Activated effector memory CD4-positive, alpha-beta T cell treated with anti-CD3 and anti-CD28 coated beads, Interleukin-2, amount 50 U/mL, for 16 hours (primary cell): ENCODE measurements at regions not wholly inside any gene's neighbourhood (a gene's known extent, or its start where the extent isn't known, plus 50 kb on each side); places are given as distances from the start of the nearest gene placed in this dataset.
"Not testable (repeated sequence)": the region's sequence is repeated elsewhere in the genome, so short reads cannot be mapped to it uniquely, and the experiment has no call there.

Experiments
- DNase-seq: peaks from one replicate; pipeline ENCODE4 v3.0.0-alpha.2; 2020

DNA sequence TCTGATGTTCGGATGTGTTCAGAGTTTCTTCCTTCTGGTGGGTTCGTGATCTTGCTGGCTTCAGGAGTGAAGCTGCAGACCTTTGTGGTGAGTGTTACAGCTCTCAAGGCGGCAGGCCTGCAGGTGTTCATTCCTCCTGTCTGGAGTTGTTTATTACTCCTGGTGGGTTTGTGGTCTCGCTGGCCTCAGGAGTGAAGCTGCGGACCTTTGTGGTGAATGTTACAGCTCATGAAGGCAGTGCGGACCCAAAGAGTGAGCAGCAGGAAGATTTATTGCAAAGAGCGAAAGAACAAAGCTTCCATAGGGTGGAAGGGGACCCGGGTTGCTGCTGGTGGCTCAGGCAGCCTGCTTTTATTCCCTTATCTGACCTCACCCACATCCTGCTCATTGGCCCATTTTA is 1226.8 kb upstream of the EPHA6 start:
- not testable (repeated sequence) for DNase-seq

DNA sequence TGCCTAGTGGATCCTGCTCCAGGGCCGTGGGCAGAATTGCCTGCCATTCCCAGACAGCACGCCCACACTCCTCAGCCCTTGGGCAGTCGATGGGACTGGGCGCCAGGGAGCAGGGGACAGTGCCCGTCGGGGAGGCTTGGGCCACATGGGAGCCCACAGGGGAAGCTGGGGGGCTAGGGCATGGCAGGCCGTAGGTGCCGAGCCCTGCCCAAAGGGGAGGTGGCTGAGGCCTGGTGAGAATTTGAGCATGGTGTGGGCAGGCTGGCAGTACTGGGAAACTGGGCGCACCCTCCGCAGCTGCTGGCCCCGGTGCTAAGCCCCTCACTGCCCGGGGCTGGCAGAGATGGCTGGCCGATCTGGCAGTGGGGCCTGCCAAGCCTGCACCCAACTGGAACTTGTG is 1225.9 kb upstream of the EPHA6 start:
- no peak for DNase-seq

DNA sequence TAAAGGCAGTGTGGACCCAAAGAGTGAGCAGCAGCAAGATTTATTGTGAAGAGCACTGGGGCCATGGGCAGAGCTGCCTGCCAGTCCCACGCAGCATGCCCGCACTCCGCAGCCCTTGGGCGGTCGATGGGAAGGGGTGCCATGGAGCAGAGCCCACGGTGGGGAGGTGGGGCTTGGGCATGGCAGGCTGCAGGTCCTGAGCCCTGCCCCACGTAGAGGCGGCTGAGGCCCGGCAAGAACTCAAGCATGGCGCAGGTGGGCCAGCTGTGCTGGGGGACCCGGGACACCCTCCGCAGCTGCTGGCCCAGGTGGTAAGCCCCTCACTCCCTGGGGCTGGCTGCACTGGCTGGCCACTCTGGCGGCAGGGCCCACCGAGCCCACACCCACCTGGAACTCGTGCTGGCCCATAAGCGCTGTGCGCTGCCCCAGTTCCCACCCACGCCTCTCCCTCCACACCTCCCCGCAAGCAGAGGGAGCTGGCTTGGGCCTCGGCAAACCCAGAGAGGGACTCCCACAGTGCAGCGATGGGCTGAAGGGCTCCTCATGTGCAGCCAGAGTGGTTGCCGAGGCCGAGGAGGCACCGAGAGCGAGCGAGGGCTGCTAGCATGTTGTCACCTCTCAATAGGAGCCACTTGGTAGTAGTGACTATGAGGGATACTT is 1218.8 kb upstream of the EPHA6 start:
- DNase-seq = no peak

DNA sequence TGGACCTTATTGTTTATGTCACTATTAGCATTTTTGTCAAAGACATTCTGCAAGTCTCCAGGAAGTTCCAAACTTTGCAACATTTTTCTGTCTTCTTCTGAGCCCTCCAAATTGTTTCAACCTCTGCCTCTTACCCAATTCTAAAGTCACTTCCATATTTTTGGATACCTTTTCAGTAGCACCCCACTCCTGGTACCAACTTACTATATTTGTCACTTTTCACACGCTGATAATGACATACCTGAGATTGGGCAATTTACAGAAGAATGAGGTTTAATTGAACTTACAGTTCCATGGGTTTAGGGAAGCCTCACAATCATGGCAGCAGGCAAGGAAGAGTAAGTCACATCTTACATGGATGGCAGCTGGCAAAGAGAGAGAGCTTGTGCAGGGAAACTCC is 1206.5 kb upstream of the EPHA6 start:
- DNase-seq = no peak

DNA sequence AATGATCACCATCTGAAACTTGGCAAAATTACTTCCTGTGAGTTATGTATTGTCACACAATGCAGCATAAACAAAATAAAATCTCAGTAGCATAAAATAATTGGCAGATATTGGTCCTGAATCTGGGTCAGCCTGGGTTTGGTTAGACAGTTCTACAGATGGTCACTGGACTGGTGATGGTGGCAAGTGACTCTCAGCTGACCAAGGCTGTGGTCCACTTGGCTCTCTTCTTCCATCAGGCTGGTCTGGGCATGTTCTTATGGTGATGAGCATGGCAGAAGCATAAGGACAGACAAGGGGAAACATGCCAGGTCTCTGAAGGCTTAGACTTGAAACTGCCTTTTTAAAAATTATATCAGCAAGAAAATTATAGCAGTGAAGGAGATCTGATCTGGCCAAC is 1205.0 kb upstream of the EPHA6 start:
- DNase-seq = no peak

DNA sequence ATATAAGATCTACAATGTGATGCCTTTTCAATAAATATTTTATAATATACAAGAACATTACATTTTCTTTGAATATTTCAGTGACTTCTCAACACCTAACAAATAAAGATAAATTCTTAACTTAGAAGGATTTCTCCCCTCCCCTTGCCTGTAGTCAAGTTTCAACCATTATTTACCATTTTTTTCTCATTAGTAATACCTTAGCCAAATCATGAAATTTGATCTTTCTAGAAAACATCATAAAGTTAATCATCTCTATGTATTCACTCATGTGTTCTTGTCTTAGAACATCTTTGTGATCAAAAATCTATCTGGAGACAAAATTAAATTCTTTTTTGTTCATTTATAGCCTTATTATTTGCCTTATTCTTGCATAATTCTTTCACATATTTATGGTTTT is 1201.8 kb upstream of the EPHA6 start:
- no peak for DNase-seq

DNA sequence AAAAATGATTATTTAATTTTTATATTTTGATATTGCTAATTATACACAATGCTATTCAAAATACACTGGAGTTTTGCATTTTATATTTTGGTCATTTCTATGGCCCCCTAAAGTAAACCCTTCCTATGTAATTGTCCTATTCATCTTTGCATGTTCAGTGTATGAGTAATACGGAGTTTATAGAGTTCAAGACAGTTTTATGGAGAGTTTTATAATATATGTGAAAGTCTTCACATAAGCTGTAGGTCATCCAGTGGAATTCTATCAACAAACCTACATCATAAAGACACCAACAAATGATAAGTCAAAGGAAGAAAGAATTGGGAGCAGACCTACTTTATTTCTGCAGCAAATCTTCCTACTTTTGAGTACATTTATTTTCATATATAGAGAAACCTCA is 1200.4 kb upstream of the EPHA6 start:
- no peak for DNase-seq

DNA sequence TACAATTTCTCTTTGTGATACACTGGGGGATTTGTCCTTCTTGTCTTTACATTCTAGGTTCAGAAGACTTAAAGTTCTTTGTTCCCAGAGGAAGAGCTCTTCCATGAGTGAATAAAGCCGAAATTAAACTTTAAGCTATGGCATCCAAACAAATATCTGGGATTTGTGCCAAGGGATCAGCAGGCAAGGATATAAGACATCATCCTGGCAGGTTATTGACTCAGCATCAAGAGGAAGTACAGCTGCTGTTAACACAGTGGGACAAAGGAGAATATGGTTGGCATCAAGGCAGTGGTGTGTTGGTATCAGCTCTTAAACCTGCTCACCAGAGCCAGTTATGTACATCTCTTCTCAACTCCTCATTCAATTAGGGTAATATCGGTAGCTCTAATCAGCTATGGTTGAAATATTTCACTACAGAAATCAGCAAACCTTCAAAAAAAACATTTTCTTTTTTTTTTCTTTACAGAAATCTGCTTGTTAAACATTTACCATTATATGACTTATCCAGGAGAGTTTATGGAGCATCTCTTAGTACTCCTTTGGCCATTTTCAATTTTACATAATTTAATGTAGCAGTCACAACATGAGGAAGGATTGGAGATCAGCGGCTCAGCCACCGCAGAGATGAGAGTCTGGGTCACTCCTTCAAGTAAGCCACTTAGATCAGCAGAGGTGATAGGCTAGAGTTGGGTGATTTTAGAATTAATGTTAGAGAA is 1198.6 kb upstream of the EPHA6 start:
- DNase-seq = no peak

DNA sequence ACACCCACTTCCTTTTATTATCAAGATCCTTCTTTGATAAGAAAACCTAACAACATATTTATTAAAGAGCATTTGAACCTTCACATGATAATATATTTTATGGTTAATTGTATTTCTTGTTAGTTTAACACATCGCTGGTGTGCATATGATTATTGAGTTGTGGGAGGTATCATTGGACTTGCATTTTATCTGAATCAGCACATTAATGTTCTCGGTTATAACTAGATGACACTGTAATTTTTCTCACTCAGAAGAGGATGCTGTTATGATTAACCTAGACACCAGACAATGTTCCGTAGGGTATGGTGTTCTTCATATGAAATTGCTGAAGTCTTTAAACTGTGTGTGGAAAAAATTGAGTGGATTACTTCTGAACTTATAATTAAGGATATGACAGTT is 1188.3 kb upstream of the EPHA6 start:
- DNase-seq = no peak

DNA sequence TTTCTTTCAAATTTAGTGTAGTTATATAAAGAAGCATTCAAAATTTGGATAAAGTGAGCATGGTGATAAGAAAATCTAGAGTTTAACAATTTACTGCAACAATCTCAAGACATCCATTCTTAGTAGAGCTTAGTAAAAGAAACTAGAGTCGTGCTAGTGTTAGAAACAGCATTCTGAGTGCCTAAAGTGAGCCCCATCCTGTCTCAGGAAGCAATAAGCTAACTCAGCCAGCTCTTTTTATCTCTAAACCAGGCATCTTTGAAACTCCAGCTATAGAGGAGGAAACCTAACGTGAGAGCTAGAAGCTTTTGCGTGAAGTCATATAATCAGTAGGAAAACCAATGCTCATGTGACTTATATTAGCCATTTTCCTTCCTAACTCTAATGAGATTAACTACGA is 1187.1 kb upstream of the EPHA6 start:
- DNase-seq = no peak

DNA sequence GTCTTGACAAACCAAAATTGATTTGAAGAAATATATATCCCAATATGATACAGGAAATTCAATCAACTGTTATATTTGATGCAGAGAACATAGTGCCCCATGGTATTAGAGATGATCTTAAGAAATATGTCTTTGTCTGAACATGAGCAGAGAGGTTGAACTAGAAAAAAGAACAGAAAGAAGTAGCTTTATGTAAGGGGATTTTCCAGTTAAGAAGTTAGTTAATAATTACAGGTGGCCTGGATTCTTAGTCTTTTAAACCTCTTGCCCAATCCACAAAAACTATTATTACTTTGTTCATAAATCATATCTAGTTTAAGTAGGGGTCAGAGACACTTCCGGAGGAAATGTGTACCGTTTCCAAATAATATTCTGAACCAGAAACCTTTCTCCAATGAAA is 1186.7 kb upstream of the EPHA6 start:
- DNase-seq = no peak

DNA sequence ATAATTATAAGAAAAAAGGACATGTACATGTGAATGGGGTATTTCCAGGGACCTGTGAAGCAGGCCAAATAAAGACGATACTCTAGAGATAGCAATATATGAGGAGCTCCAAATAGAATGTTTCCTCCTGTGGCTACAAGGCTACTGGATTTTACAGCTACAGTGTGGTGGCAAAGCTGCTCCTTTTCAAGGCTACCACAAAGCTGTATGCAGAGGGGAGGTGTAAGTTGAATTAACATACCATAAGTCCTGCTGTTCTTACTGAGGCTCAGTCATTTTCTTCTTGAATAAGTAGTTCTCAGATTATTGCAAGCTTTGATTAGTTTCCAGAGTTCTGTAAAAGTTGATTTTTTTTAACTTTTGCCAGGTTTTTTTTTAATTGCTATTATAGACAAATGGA is 1184.6 kb upstream of the EPHA6 start:
- no peak for DNase-seq

DNA sequence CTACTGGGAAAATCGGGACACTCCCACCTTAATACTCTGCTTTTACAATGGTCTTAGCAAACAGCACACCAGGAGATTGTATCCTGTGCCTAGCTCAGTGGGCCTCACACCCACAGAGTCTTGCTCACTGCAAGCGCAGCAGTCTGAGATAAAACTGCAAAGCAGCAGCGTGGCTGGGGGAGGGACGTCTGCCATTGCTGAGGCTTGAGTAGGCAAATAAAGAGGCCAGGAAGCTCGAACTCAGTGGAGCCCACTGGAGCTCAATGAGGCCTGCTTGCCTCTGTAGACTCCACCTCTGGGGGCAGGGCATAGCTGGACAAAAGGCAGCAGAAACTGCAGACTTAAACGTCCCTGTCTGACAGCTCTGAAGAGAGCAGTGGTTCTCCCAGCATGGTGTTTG is 1169.1 kb upstream of the EPHA6 start:
- no peak for DNase-seq

DNA sequence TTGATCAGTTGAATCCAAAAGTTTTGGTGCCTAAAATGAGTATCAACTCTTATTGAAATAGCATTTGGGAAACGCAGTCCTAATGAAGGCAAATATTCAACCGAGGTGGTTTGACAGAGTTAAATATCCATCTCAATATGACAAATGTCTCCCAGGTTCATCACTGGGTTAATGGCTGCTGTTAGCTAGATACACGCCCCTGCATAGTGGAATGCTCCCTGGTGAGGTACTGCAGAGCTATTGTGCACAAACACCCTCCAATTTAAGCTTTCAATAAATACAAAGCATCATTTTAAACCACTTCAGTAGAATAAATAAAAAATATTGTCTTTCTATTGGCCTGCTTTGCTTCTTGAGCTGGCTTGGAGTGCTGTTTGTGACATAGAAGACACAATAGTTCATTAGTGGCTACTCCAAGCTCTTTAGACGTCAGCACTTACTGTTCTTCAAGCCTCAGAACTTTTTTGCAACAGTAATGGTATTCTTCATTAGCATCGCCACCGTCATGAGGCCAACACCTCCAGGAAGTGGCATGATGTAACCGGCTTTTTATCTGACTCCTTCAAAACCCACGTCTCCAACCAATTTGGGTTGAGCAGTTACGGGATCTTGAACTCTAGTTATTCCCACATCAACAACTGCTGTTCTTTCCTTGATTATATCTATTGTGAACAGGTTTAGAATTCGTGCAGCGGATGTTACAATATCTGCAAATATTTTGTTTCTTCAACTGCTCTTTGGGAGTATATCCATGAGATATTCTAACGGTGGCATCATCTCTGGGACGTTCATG is 1159.6 kb upstream of the EPHA6 start:
- no peak for DNase-seq

DNA sequence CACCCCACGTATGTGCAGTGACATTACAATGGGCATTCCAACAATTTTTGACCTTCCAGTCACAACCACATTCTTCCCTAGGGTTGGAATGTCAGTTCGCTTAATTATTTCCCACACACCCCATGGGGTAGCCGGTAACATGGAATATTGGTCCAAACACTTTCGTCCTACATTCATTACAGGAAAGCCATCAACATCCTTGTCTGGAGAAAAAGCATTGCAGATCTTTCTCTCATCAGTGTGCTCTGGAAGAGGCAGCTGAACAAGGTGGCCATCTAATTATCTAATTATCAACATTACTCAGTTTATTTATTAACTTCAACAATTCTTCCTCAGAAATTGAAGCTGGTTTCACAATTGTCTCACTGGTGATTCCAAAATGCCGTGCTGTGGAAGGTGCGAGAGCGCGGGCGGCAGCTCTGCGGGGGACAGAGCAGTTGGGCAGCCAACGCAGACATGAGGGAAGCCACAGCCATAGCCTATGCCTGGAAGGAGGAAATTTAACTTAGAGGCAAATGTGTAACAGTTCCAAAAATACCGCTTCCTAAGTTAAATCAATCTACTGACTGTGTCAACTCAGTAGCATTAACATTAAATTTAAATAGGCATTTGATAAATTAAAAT is 1158.9 kb upstream of the EPHA6 start:
- DNase-seq = no peak

DNA sequence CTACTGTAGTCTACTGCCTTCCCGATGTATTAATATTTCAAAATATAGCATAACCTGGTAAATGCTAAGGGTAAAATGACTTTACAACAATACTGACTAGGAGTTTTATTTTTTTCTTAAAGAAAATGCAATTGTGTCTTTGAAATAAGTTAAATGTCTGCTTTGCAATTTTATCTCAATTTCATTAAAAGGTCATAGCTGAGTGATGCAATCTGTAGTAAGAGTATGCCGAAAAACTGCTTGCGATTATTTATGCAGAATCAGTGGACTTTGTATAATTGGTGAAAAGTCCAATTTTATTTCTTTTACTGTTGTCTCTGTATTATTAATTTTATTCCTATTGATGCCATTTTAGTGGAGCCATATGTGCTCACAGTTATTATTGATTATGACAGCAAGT is 1143.6 kb upstream of the EPHA6 start:
- no peak for DNase-seq

DNA sequence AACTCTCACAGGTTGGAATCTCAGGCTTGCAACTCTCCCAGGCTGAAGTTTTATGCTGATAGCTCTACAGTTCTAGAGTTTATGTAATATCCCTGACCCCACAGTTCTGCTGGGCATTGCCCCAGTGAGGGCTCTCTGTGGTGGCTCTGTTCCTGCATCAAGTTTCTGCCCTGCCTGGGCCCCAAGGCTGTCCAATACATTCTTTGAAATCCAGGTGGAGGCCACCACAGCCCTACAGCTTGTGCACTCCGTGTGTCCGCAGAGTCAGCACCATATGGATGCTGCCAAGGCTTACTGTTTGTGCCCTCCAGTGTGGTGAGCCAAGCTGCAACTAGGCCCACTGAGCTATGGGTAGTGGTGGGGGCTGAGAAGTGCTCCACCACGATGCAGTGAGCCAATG is 1141.2 kb upstream of the EPHA6 start:
- no peak for DNase-seq

DNA sequence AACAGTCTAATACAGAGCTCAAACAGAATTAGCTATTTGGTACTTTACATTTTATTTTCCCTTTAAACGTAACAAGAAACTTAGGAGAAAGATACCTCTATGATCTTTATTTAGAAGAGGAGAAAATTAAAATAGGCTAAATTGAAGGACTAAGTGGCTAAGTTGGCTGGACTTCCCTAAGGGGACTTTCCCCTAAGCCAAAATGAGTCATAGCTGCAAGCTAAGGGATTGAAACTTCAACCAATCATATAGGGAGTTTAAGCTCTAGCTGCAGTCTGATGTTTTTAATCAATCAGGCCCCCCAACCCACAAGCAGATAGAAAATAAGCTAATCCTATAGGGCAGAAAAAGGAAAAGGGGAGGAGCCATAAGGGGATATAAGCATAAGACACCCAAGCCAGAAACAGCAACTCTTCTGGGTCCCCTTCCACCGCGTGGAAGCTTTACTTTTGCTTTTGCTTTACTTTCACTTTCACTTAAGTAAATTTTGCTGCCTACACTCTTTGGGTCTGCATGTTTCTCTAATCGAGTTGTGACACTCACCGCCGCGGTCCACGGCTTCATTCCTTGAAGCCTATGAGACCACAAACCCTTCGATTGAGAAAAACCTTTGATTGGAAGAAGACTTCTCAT is 1108.5 kb upstream of the EPHA6 start:
- no peak for DNase-seq

DNA sequence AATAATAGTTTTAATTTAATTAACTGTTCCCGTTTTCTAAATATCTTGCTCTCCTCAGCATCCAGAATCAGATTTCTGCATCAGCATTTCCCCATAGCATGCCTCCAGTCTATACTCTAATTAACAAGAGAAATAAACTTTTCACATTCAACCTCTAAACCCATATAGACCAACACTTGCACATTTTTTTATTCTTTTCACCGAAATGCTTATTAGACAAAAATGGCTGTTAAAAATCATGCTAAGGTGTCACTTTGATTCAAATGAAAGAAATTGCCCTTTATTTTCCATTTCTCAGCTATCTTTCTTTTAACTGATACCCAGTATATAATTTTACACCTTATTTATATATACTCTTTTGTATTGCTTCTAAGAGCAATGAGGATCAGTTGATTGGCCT is 1107.1 kb upstream of the EPHA6 start:
- DNase-seq = no peak

DNA sequence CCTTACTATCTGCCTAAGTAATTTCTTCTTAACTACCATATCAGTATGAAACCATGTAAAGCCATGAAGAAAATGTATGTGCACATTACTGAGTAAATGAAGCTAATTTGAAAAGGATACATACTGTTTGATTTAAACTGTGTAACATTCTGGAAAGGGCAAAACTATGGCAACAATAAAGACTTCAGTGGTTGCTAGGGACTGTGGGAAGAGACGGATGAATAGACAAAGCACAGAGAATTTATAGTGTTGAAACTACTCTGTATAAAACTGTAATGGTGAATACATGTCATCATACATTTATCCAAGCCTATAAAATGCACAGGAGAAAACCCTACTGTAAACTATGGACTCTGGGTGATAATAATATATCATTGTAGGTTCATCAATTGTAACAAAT is 1103.7 kb upstream of the EPHA6 start:
- no peak for DNase-seq

DNA sequence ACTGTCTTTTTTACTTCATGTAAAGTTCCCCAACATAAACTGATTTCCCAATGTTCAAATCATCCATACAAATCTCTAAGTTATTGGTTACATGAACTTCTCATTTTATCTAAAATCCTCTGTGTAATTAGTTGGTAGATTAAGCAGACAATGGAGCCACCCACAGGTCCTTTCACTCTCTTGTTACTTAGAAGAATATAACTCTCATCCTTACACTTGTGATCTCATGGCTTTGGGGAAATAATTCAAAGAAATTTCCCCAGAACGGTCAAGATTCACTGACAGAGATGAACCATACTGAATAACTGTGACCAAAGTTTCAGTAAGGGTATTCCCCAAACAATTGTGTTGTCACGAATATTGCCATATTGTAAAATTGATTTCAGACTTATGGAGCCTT is 1102.6 kb upstream of the EPHA6 start:
- DNase-seq = no peak

DNA sequence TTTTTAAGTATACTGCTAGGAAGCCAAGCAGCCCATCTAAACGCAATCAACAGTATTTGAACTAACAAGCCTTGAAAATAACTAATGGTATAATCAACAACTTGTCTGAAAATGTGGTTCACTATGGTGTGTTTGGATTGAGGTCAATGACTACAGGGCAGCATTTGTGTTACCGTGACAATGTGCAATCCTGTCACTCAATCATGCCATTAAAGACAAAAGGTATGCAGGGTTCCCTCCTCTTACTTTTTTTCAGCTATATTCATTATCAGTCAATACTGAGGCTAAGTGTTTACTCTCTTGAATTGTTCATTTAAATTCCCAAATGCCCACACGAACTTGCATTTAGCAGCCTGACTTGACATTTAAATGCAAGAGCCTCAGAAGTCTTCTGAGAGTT is 1099.3 kb upstream of the EPHA6 start:
- DNase-seq = no peak

DNA sequence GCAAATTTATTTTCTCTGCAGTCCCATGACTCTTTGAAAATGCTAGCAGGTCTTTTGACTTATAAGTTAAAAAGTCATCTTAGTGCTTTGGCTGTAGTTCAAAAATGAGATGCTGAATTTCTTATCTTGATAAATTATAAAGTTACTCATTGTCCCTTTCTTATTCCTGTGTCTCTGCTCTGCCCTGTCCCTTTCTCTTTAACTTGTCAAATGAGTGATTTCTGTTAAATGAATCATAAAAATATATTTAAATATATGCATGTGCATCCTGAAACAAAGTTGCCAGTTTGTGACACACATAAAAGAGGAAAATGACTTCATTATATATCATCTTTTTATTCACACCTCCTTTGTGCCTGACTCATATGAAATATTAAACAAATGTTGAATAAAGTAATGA is 1097.3 kb upstream of the EPHA6 start:
- no peak for DNase-seq
